SK-N-SH (cell line): ENCODE measurements at regions not wholly inside any gene's neighbourhood (a gene's known extent, or its start where the extent isn't known, plus 50 kb on each side); places are given as distances from the start of the nearest gene placed in this dataset.

Source experiments
- CTCF ChIA-PET: fragments of 300-600, 350-600 bp; formaldehyde crosslinking; extraction: SDS; loops from one replicate; lab custom pipeline; 2021; lab: Yijun Ruan, JAX
- POLR2A ChIA-PET: fragments of 350-600 bp; sonication (Branson Sonifier 250); formaldehyde crosslinking; extraction: SDS; loops from one replicate; lab custom pipeline; 2020; ENCODE audit warnings: antibody characterized with exemption, inconsistent platforms; lab: Yijun Ruan, JAX
- DNase-seq: peaks from one replicate; pipeline ENCODE4 v3.0.0; 2012
- H2AFZ ChIP-seq: fragments of 200-600 bp; sonication (generic); 2 replicates; pipeline ENCODE4 v1.8.1; 2016; ENCODE audit warnings: antibody characterized with exemption, mild to moderate bottlenecking, low read depth
- H3F3A ChIP-seq: fragments of 200-600 bp; sonication (generic); replicated peaks from 2 replicates; pipeline ENCODE3; 2016; ENCODE audit warnings: antibody characterized with exemption, mild to moderate bottlenecking; ENCODE audit not compliant: insufficient read depth
- H3K27ac ChIP-seq, 2 experiments: fragments of 200-500 bp in 1 of 2; fragments of 200-600 bp in 1 of 2; sonication (Bioruptor generic) in 1 of 2; sonication (generic), shearing (Covaris generic) in 1 of 2; 2 replicates each; pipeline versions ENCODE4 v1.5.1 to v1.6.1; 2014 to 2016; ENCODE audit warnings: low read depth in 2 of 2, inconsistent platforms in 1 of 2, low read length in 1 of 2, mild to moderate bottlenecking in 1 of 2, mixed read lengths in 1 of 2
- H3K27me3 ChIP-seq: fragments of 200-600 bp; sonication (generic), shearing (Covaris generic); 2 replicates; pipeline ENCODE4 v1.6.1; 2016; ENCODE audit warnings: mixed run types; ENCODE audit not compliant: insufficient read depth
- H3K36me3 ChIP-seq, 2 experiments: fragments of 200-500 bp in 1 of 2; fragments of 200-600 bp in 1 of 2; sonication (Bioruptor generic) in 1 of 2; sonication (generic) in 1 of 2; replicated peaks in 1 of 2; 2 replicates each; pipeline versions ENCODE3 to v1.5.1; 2014 to 2016; ENCODE audit warnings: low read length in 1 of 2, mild to moderate bottlenecking in 1 of 2; ENCODE audit not compliant: insufficient read depth in 2 of 2, control insufficient read depth in 1 of 2
- H3K4me1 ChIP-seq, 2 experiments: fragments of 200-500 bp in 1 of 2; fragments of 200-600 bp in 1 of 2; sonication (Bioruptor generic) in 1 of 2; sonication (generic), shearing (Covaris generic) in 1 of 2; 2 replicates each; pipeline versions ENCODE4 v1.5.1 to v1.6.1; 2014 to 2016; ENCODE audit warnings: low read depth in 1 of 2, low read length in 1 of 2, mixed run types in 1 of 2; ENCODE audit not compliant: insufficient read depth in 2 of 2, control insufficient read depth in 1 of 2
- H3K4me2 ChIP-seq: fragments of 200-600 bp; sonication (generic), shearing (Covaris generic); 2 replicates; pipeline ENCODE4 v1.6.1; 2017; ENCODE audit warnings: mixed run types
- H3K4me3 ChIP-seq, 2 experiments: fragments of 200-500 bp in 1 of 2; fragments of 200-600 bp in 1 of 2; sonication (Bioruptor generic) in 1 of 2; sonication (generic), shearing (Covaris generic) in 1 of 2; 2 replicates each; pipeline versions ENCODE4 v1.5.1 to v1.8.1; 2014 to 2016; ENCODE audit warnings: low read depth in 2 of 2, inconsistent platforms in 1 of 2, low read length in 1 of 2, mild to moderate bottlenecking in 1 of 2, mixed read lengths in 1 of 2, moderate library complexity in 1 of 2
- H3K79me2 ChIP-seq: fragments of 200-600 bp; sonication (generic); 2 replicates; pipeline ENCODE4 v1.8.1; 2017; ENCODE audit warnings: mild to moderate bottlenecking; ENCODE audit not compliant: insufficient read depth
- H3K9ac ChIP-seq: fragments of 200-600 bp; sonication (generic); 2 replicates; pipeline ENCODE4 v1.6.1; 2017; ENCODE audit warnings: mixed run types
- H3K9me2 ChIP-seq: fragments of 200-600 bp; sonication (generic); 2 replicates; pipeline ENCODE4 v1.6.1; 2017; ENCODE audit warnings: mixed run types
- H3K9me3 ChIP-seq: fragments of 200-600 bp; sonication (generic); 2 replicates; pipeline ENCODE4 v1.6.1; 2017; ENCODE audit warnings: mixed run types, mild to moderate bottlenecking, moderate library complexity
- H4K20me1 ChIP-seq: fragments of 200-600 bp; sonication (generic); 2 replicates; pipeline ENCODE4 v1.6.1; 2017; ENCODE audit warnings: mild to moderate bottlenecking, mixed run types; ENCODE audit not compliant: insufficient read depth
- CHD2 ChIP-seq: fragments of 150-350 bp; IDR thresholded peaks from 2 replicates; pipeline ENCODE4 v1.6.1; 2018; ENCODE audit warnings: low read length; ENCODE audit not compliant: partially characterized antibody
- ELF1 ChIP-seq: IDR thresholded peaks from 2 replicates; pipeline ENCODE4 v1.4.0; 2012
- FOSL2 ChIP-seq: IDR thresholded peaks from 2 replicates; pipeline ENCODE4 v1.4.0; 2012; ENCODE audit warnings: low read depth, mild to moderate bottlenecking, moderate library complexity, borderline replicate concordance
- FOXJ3 ChIP-seq: sonication (generic); formaldehyde crosslinking; IDR thresholded peaks from 2 replicates; pipeline ENCODE4 v1.5.1; 2020; ENCODE audit warnings: mild to moderate bottlenecking, missing genetic modification reagents
- GATA2 ChIP-seq: sonication (generic); formaldehyde crosslinking; IDR thresholded peaks from 2 replicates; pipeline ENCODE4 v1.5.0; 2020; ENCODE audit warnings: mild to moderate bottlenecking, missing genetic modification reagents
- MEF2A ChIP-seq: IDR thresholded peaks from 2 replicates; pipeline ENCODE4 v1.4.0; 2012; ENCODE audit warnings: low read depth, borderline replicate concordance
- NFIC ChIP-seq: IDR thresholded peaks from 2 replicates; pipeline ENCODE4 v1.4.0; 2012; ENCODE audit warnings: borderline replicate concordance
- NRF1 ChIP-seq: IDR thresholded peaks from 2 replicates; pipeline ENCODE4 v1.6.1; 2012; ENCODE audit warnings: low read depth, mild to moderate bottlenecking, low read length
- PBX3 ChIP-seq: IDR thresholded peaks from 2 replicates; pipeline ENCODE4; 2012
- POLR2AphosphoS5 ChIP-seq: IDR thresholded peaks from 2 replicates; pipeline ENCODE4 v1.6.1; 2012; ENCODE audit warnings: low read depth, low read length
- RAD21 ChIP-seq: IDR thresholded peaks from 2 replicates; pipeline ENCODE4 v1.6.1; 2012; ENCODE audit warnings: mild to moderate bottlenecking, low read length
- REST ChIP-seq: IDR thresholded peaks from 2 replicates; pipeline ENCODE4 v1.6.1; 2012; ENCODE audit warnings: mild to moderate bottlenecking, low read depth, low read length, moderate library complexity
- RXRA ChIP-seq: IDR thresholded peaks from 2 replicates; pipeline ENCODE4 v1.4.0; 2012; ENCODE audit warnings: low read depth, mild to moderate bottlenecking, borderline replicate concordance
- SIN3A ChIP-seq: IDR thresholded peaks from 2 replicates; pipeline ENCODE4 v1.6.1; 2012; ENCODE audit warnings: low read depth, mild to moderate bottlenecking, low read length, moderate library complexity, borderline replicate concordance
- SMC3 ChIP-seq: IDR thresholded peaks from 2 replicates; pipeline ENCODE4 v1.6.1; 2012; ENCODE audit warnings: low read depth, low read length, improper control_type of control experiment
- TAF1 ChIP-seq: IDR thresholded peaks from 2 replicates; pipeline ENCODE4 v1.6.1; 2012; ENCODE audit warnings: low read depth, mild to moderate bottlenecking, low read length, moderate library complexity, borderline replicate concordance
- TEAD4 ChIP-seq: IDR thresholded peaks from 2 replicates; pipeline ENCODE4 v1.4.0; 2012; ENCODE audit warnings: mild to moderate bottlenecking, borderline replicate concordance; ENCODE audit not compliant: insufficient read depth
- YY1 ChIP-seq: IDR thresholded peaks from 2 replicates; pipeline ENCODE4 v1.4.0; 2012; ENCODE audit warnings: low read depth, mild to moderate bottlenecking
- ZBTB33 ChIP-seq: IDR thresholded peaks from 2 replicates; pipeline ENCODE4 v1.4.0; 2012; ENCODE audit warnings: low read depth, borderline replicate concordance
- WGBS: methylation state at CpG from one replicate; pipeline ENCODE4 v1.1.6; 2017; ENCODE audit warnings: low lambda C conversion rate; 5-methylcytosine and 5-hydroxymethylcytosine counted together
- TF ChIP-seq, protein P1 (sequence below): fragments of 200-600 bp; sonication (generic); IDR thresholded peaks from 2 replicates; pipeline ENCODE4 v1.6.1; 2017; ENCODE audit warnings: antibody characterized with exemption, mild to moderate bottlenecking, moderate library complexity
- TF ChIP-seq, protein P2 (sequence below): IDR thresholded peaks from 2 replicates; pipeline ENCODE4 v1.4.0; 2012; ENCODE audit warnings: low read depth

- no peak for TF ChIP-seq YY1
- TF ChIP-seq PBX3 = no peak
- TF ChIP-seq NRF1 = no peak
- TF ChIP-seq CHD2 = no peak
Observed at GRCh38 chr2:239803102-239803765, 221.9 kb downstream of the NDUFA10 start (continued).

- Histone ChIP-seq H3K4me2 (no peak overlapping the region), H3K36me3 (no peaks in the 10 kb centered on the region), H3K4me3 (no peak overlapping the region), H3K27me3 (no peaks in the 10 kb centered on the region), H2AFZ (no peak overlapping the region), H3K9me2 (no peaks in the 10 kb centered on the region), H3K9me3 (no peaks in the 10 kb centered on the region; the same call in 1 of the 2 replicates), H3K4me1 (peaks cover 0 to 6% of the 10 kb centered on the region in 2 experiments; a peak in 1 of 4 replicates), H3K27ac (no peak overlapping the region), H4K20me1 (no peaks in the 10 kb centered on the region), H3F3A (no peaks in the 10 kb centered on the region), H3K79me2 (no peaks in the 10 kb centered on the region), H3K9ac (no peak overlapping the region)
- peak; percentile 44 for DNase-seq
- 61% methylated on average over 21 of the region's 21 CpGs for WGBS
- TF ChIP-seq FOXJ3 (CRISPR knock-in tag) (no peak), FOSL2 (no peak), REST (no peak), RXRA (no peak), TAF1 (no peak), CHD2 (no peak), YY1 (no peak), RAD21 (no peak), GATA2 (CRISPR knock-in tag) (no peak), NRF1 (no peak), POLR2AphosphoS5 (no peak), NFIC (no peak), MEF2A (no peak), TEAD4 (no peak), ELF1 (no peak), ZBTB33 (no peak), SMC3 (no peak), SIN3A (no peak)
- TF ChIP-seq, protein P1, sequence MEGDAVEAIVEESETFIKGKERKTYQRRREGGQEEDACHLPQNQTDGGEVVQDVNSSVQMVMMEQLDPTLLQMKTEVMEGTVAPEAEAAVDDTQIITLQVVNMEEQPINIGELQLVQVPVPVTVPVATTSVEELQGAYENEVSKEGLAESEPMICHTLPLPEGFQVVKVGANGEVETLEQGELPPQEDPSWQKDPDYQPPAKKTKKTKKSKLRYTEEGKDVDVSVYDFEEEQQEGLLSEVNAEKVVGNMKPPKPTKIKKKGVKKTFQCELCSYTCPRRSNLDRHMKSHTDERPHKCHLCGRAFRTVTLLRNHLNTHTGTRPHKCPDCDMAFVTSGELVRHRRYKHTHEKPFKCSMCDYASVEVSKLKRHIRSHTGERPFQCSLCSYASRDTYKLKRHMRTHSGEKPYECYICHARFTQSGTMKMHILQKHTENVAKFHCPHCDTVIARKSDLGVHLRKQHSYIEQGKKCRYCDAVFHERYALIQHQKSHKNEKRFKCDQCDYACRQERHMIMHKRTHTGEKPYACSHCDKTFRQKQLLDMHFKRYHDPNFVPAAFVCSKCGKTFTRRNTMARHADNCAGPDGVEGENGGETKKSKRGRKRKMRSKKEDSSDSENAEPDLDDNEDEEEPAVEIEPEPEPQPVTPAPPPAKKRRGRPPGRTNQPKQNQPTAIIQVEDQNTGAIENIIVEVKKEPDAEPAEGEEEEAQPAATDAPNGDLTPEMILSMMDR = no peak
- TF ChIP-seq, protein P2, sequence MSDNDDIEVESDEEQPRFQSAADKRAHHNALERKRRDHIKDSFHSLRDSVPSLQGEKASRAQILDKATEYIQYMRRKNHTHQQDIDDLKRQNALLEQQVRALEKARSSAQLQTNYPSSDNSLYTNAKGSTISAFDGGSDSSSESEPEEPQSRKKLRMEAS = no peak
- ChIA-PET POLR2A (no interaction called here), CTCF (interaction anchor here (0.9 kb wide), 1 partner anchor 135 kb away, joined by 3 read pairs; no protein-coding TSS in a partner anchor)
Observed at GRCh38 chr2:239802185-239802649, 222.9 kb downstream of the NDUFA10 start.
